ENCODE measurements at regions not wholly inside any gene's neighbourhood (a gene's known extent, or its start where the extent isn't known, plus 50 kb on each side); places are given as distances from the start of the nearest gene placed in this dataset.

- no peak for TF ChIP-seq CTCF (IDR thresholded peaks at IDR 0.05)
- TF ChIP-seq POLR2A (IDR thresholded peaks at IDR 0.05) = no peak
Measured at GRCh38 chr15:31522028-31522427, 195.4 kb downstream of the KLF13 start.

Measured in thyroid gland (tissue), 4 donors.